PC-9 (cell line): ENCODE measurements at regions not wholly inside any gene's neighbourhood (a gene's known extent, or its start where the extent isn't known, plus 50 kb on each side); places are given as distances from the start of the nearest gene placed in this dataset.
"Not testable (repeated sequence)": the region's sequence is repeated elsewhere in the genome, so short reads cannot be mapped to it uniquely, and the experiment has no call there.

Experiments
- BruUV-seq: library from RNA; stranded (reverse); fragments of 400-500 nt; replicated peaks from 2 replicates; lab custom pipeline; 2021; lab: Mats Ljungman, UMichigan
- CTCF ChIA-PET: fragments of 300-600 bp; sonication (Branson Sonifier 250); formaldehyde crosslinking; loops from one replicate; lab custom pipeline; 2022; ENCODE audit warnings: antibody characterized with exemption; lab: Charles Lee
- POLR2A ChIA-PET: fragments of 300-600 bp; sonication (Branson Sonifier 250); formaldehyde crosslinking; loops from one replicate; lab custom pipeline; 2022; ENCODE audit warnings: antibody characterized with exemption; ENCODE audit not compliant: unreplicated experiment; lab: Charles Lee
- DNase-seq, 2 experiments: peaks; one replicate each; pipeline versions ENCODE4 v3.0.0 to v3.0.0-alpha.2; 2015 to 2022; ENCODE audit warnings: mixed read lengths in 1 of 2
- H2AFZ ChIP-seq: fragments of 200-600 bp; sonication (generic); 2 replicates; pipeline ENCODE4 v1.8.1; 2017; ENCODE audit warnings: antibody characterized with exemption
- H3F3A ChIP-seq: fragments of 200-600 bp; sonication (generic); 2 replicates; pipeline ENCODE4 v1.8.1; 2017; ENCODE audit warnings: antibody characterized with exemption, mild to moderate bottlenecking, low read depth; ENCODE audit not compliant: insufficient read depth
- H3K27ac ChIP-seq: fragments of 200-600 bp; sonication (generic); 2 replicates; pipeline ENCODE4 v1.6.1; 2016; ENCODE audit warnings: mixed run types
- H3K27me3 ChIP-seq: fragments of 200-600 bp; sonication (generic); 2 replicates; pipeline ENCODE4 v1.6.1; 2016; ENCODE audit warnings: low read depth, mixed run types; ENCODE audit not compliant: insufficient read depth
- H3K36me3 ChIP-seq: fragments of 200-600 bp; sonication (generic); 2 replicates; pipeline ENCODE4 v1.6.1; 2016; ENCODE audit warnings: low read depth, mixed run types
- H3K4me1 ChIP-seq: fragments of 200-600 bp; sonication (generic); replicated peaks from 2 replicates; pipeline ENCODE4 v1.6.1; 2016; ENCODE audit warnings: mixed run types; ENCODE audit not compliant: insufficient read depth
- H3K4me2 ChIP-seq: fragments of 200-600 bp; sonication (generic); 2 replicates; pipeline ENCODE4 v1.6.1; 2017; ENCODE audit warnings: mixed run types
- H3K4me3 ChIP-seq: fragments of 200-600 bp; sonication (generic); 2 replicates; pipeline ENCODE4 v1.6.1; 2016; ENCODE audit warnings: mixed run types
- H3K79me2 ChIP-seq: fragments of 200-600 bp; sonication (generic); 2 replicates; pipeline ENCODE4 v1.6.1; 2017; ENCODE audit warnings: low read depth, mixed run types
- H3K9me2 ChIP-seq: fragments of 200-600 bp; sonication (generic); 2 replicates; pipeline ENCODE4 v1.8.1; 2017; ENCODE audit warnings: mild to moderate bottlenecking; ENCODE audit not compliant: insufficient read depth
- H3K9me3 ChIP-seq: fragments of 200-600 bp; sonication (generic); 2 replicates; pipeline ENCODE4 v1.8.1; 2016; ENCODE audit warnings: low read depth; ENCODE audit not compliant: insufficient read depth
- H4K20me1 ChIP-seq: fragments of 200-600 bp; sonication (generic); 2 replicates; pipeline ENCODE4 v1.8.1; 2017; ENCODE audit not compliant: insufficient read depth
- CTCF ChIP-seq: fragments of 200-600 bp; sonication (generic); conservative IDR thresholded peaks from 2 replicates; pipeline ENCODE4 v1.6.1; 2017; ENCODE audit warnings: mixed run types, antibody characterized with exemption, mild to moderate bottlenecking, moderate library complexity
- EZH2 ChIP-seq: fragments of 200-600 bp; sonication (generic); IDR thresholded peaks from 2 replicates; pipeline ENCODE4 v1.8.0; 2017; ENCODE audit warnings: antibody characterized with exemption, low read depth
- intact Hi-C: fragments of 100-400 bp; cut with micrococcal nuclease; formaldehyde crosslinking; loops from one replicate; pipeline ENCODE4 v1.10.0; 2022; ENCODE audit not compliant: unreplicated experiment

- Histone ChIP-seq H3K27me3 (no peaks in the 10 kb centered on the region), H3K9me3 (no peaks in the 10 kb centered on the region; the same call in 1 of the 2 replicates), H3K4me3 (no peak overlapping the region), H3K27ac (no peak overlapping the region), H4K20me1 (no peaks in the 10 kb centered on the region), H2AFZ (no peak overlapping the region), H3K36me3 (no peaks in the 10 kb centered on the region), H3K4me2 (no peak overlapping the region), H3K4me1 (no peaks in the 10 kb centered on the region), H3K9me2 (no peaks in the 10 kb centered on the region; the same call in 1 of the 2 replicates), H3F3A (no peaks in the 10 kb centered on the region), H3K79me2 (no peaks in the 10 kb centered on the region)
- ChIA-PET POLR2A (no interaction called here), CTCF (no interaction called here)
- TF ChIP-seq CTCF: no peak
- no peak for TF ChIP-seq EZH2
- intact Hi-C loops: no loop called here
- DNase-seq: no peak
- BruUV-seq: no TSS peak
Observed at GRCh38 chr2:7758073-7758759, 841.0 kb downstream of the RNF144A start.

- Histone ChIP-seq H3K4me3 (no peak overlapping the region), H3K4me2 (no peak overlapping the region), H3K27ac (no peak overlapping the region), H3K4me1 (no peaks in the 10 kb centered on the region), H3K9me3 (no peaks in the 10 kb centered on the region; the same call in 1 of the 2 replicates), H3K36me3 (no peaks in the 10 kb centered on the region), H3F3A (no peaks in the 10 kb centered on the region), H2AFZ (no peak overlapping the region; the same call in 1 of the 2 replicates), H3K27me3 (no peaks in the 10 kb centered on the region), H4K20me1 (no peaks in the 10 kb centered on the region), H3K79me2 (no peaks in the 10 kb centered on the region), H3K9me2 (no peaks in the 10 kb centered on the region; the same call in 1 of the 2 replicates)
- BruUV-seq: no TSS peak
- intact Hi-C loops: no loop called here
- ChIA-PET CTCF (no interaction called here), POLR2A (no interaction called here)
- no peak for TF ChIP-seq CTCF
- no peak for TF ChIP-seq EZH2
- no peak for DNase-seq
Observed at GRCh38 chr2:7759898-7760297, 842.7 kb downstream of the RNF144A start.

GRCh38 chr2:7763418-7763817 is 846.2 kb downstream of the RNF144A start:
- H3F3A ChIP-seq, BruUV-seq, intact Hi-C loops, H3K79me2 ChIP-seq, H4K20me1 ChIP-seq, H3K4me3 ChIP-seq, H2AFZ ChIP-seq, CTCF ChIA-PET, H3K27ac ChIP-seq, H3K4me1 ChIP-seq, H3K9me3 ChIP-seq, POLR2A ChIA-PET, H3K36me3 ChIP-seq, H3K9me2 ChIP-seq, H3K4me2 ChIP-seq, DNase-seq: not testable (repeated sequence)
- peaks cover 20% of the 10 kb centered on the region for H3K27me3 ChIP-seq

- no peaks in the 10 kb centered on the region for H3F3A ChIP-seq
- TF ChIP-seq EZH2: no peak
- no peaks in the 10 kb centered on the region for H3K79me2 ChIP-seq
- no peak overlapping the region for H3K4me3 ChIP-seq
- no peak overlapping the region for H3K4me2 ChIP-seq
- no peaks in the 10 kb centered on the region for H3K9me3 ChIP-seq
- DNase-seq: no peak
- peaks cover 32% of the 10 kb centered on the region for H3K27me3 ChIP-seq
- BruUV-seq: no TSS peak
- intact Hi-C loops: no loop called here
- no peak overlapping the region for H2AFZ ChIP-seq
- H3K4me1 ChIP-seq: no peaks in the 10 kb centered on the region
- no peaks in the 10 kb centered on the region for H3K36me3 ChIP-seq
- no peak overlapping the region for H3K27ac ChIP-seq
- POLR2A ChIA-PET: no interaction called here
- CTCF ChIA-PET: no interaction called here
- no peaks in the 10 kb centered on the region for H4K20me1 ChIP-seq
- H3K9me2 ChIP-seq: no peaks in the 10 kb centered on the region
Observed at GRCh38 chr2:7765236-7765635, 848.0 kb downstream of the RNF144A start.
